ENCODE measurements at regions not wholly inside any gene's neighbourhood (a gene's known extent, or its start where the extent isn't known, plus 50 kb on each side); places are given as distances from the start of the nearest gene placed in this dataset.

GRCh38 chr6:75546381-75546780 lies 52.8 kb upstream of the FILIP1 start:
- no peaks in the 10 kb centered on the region for H3K27me3 Mint-ChIP-seq (ENCODE audit: low read depth)

DNA sequence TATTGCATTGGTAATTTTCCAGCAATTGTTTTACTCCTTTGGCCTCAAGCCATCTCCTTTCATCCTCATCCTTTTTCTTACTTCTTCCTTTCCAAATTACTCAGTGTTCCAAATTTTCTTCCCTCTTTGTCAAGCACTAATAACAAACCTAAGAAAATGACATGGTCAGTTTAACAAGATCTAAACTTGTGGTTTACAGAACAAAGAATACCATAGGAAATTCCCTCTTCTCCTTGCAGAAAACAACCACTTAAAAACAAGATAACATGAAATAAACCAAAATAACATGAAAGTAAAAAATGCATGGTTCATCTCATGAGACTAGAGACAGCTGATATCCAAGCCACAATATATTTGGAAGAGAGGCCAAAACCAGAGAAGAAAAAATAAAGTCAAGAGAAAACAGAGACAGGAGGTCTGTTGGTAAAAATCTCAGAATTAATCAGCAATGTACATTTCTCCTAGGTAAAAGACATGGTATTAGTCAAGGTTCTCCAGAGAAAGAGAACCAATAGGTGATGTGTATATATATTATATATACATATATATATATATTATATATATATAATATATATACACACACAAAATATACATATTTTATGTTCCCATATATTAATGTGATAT lies 51.0 kb upstream of the SENP6 start:
- no peak overlapping the region for H3K4me3 Mint-ChIP-seq
- no peaks in the 10 kb centered on the region for H3K36me3 Mint-ChIP-seq (ENCODE audit: low read depth)
- H3K9me3 Mint-ChIP-seq, result no peaks in the 10 kb centered on the region
- H3K27ac Mint-ChIP-seq, result no peak overlapping the region
- H3K27me3 Mint-ChIP-seq (ENCODE audit: low read depth), result no peaks in the 10 kb centered on the region
- peaks cover 13% of the 10 kb centered on the region for H3K4me1 Mint-ChIP-seq
- no peak for TF ChIP-seq CTCF (IDR thresholded peaks at IDR 0.05; ENCODE audit: unreplicated experiment in 3 of 3)

More at GRCh38 chr6:75546381-75546780, 52.8 kb upstream of the FILIP1 start:
- no peak overlapping the region for H3K4me3 Mint-ChIP-seq
- no peaks in the 10 kb centered on the region for H3K9me3 Mint-ChIP-seq
- peaks cover 14% of the 10 kb centered on the region for H3K4me1 Mint-ChIP-seq
- H3K27ac Mint-ChIP-seq, result peak overlapping the region in 1 of 3 experiments; percentile 26
- no peaks in the 10 kb centered on the region for H3K36me3 Mint-ChIP-seq (ENCODE audit: low read depth)
- TF ChIP-seq CTCF (IDR thresholded peaks at IDR 0.05; ENCODE audit: unreplicated experiment in 3 of 3), result peak; percentile 18 to 27 (median 25)

GRCh38 chr6:75551367-75551952 lies 50.2 kb upstream of the SENP6 start:
- no peaks in the 10 kb centered on the region for H3K36me3 Mint-ChIP-seq (ENCODE audit: low read depth)

More at GRCh38 chr6:75551367-75551952, 50.2 kb upstream of the SENP6 start:
- Mint-ChIP-seq H3K27ac (no peak overlapping the region), H3K27me3 (ENCODE audit: low read depth) (no peaks in the 10 kb centered on the region), H3K4me3 (no peak overlapping the region), H3K9me3 (no peaks in the 10 kb centered on the region), H3K4me1 (peaks cover 5% of the 10 kb centered on the region)
- TF ChIP-seq CTCF (IDR thresholded peaks at IDR 0.05; ENCODE audit: unreplicated experiment in 3 of 3), result no peak
